Putamen (tissue), 1 donor: ENCODE measurements at regions not wholly inside any gene's neighbourhood (a gene's known extent, or its start where the extent isn't known, plus 50 kb on each side); places are given as distances from the start of the nearest gene placed in this dataset.
"Not testable (repeated sequence)": the region's sequence is repeated elsewhere in the genome, so short reads cannot be mapped to it uniquely, and the experiment has no call there.

Experiments used
- DNase-seq: peaks from one replicate; pipeline ENCODE4 v3.0.0-alpha.2; 2016; ENCODE audit warnings: low spot score

DNA sequence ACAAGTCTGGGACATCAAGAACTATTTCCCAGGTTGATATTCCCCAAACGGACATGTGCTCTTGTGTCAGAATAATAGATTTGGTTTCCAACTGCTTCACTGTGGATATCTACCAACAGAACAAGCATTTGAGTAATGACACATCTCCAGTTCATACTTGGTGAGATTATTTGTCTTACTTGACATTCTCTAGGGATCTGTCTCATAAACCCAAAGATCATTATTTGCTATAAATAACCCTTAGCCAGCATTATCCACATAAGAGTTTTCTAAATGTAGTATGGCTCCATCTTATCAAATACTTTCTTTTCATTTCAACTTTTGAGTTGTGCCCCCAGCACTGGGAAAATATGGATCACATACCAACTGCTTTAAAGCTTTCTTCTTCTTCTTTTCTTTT is 1063.9 kb upstream of the CDH18 start:
- DNase-seq: no peak

DNA sequence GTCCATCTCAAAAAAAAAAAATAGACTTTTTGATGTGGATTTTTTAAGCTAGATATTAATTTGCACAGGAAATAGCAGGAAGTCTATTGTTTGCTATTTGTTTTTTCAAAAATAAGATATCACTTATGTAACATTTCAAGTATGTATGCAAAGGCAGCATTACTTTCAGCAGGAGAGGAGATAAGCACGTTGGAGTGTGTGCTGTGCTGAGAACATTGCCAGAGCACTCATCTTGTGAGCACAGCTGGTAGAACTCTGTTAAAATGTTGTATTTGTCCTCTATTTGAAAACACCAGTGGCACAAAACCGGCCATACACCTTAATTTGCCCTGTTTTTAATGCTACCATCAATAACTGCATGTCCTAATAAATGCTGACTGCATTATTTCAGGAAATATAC is 1061.9 kb upstream of the CDH18 start:
- DNase-seq: no peak

DNA sequence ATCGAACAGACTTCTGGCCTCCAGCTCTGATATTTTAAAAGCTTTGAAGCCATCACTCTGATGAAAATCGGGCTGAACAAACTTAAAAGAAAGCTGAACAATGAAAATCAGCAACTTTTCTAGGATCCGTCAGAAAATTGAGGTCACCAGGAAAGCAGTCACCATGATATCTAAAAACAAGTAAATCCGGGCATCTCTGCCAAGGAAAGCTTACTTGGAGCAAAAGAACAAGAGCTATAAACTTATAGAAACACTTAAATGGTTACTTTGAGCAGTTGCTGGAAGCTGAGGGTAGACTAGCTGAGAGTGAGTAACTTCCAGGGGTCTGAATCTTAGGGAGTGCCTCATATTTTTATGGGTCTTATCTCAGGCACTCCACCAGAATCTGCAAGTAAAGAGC is 1043.0 kb upstream of the CDH18 start:
- no peak for DNase-seq

DNA sequence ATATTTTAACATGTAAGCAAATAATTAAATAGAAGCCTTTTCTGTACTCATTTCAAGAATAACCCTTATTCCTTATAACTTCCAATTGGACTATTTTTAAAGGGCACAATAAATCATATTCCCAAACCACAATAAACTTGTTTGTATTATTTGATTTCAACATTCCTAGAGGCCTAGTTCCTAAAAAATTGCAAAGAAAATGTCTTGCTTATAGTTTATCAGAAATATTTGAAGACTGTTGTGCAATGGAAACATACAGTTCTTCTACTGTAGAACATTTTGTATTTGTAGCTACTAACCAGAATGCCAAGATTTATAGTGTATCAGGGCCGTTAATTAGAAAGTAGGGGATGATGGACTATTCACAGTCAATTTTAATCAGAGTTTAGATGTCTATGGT is 1037.0 kb upstream of the CDH18 start:
- no peak for DNase-seq

DNA sequence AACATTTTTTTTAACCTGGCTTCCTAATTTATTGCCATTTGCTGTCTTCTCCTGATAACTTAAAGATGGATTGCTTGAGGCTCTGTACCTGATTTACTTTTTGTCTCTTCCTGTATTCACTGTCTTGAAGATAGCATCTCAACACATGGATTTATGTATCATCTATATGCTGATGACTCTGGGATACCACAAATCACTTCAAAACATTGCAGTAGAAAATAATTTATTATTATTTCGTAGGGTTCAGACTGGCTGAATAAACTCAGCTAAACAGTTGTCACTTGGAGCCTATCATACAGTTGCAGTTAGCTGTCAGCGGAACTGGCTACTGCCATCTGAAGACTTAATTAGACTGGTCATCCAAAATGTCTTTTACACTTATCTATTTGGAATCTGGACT is 1025.2 kb upstream of the CDH18 start:
- no peak for DNase-seq

DNA sequence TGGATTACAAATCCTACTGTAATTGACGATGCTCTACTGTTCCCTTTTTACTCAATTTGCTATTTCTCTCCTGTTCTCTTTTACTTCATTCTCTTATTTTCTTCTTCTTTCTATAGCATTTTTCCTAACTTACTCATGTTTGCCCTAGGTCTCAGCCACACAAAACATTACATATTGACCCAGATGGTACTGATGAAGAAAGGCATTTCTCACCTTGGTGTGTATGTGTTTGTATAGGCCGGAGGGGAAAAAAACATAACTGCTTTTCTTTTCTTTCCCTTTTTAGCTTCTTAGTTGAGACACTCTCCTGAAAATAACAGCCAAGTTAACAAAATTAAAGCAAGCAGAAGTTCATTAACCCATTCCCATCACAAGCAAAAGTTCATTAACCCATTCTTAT is 1019.8 kb upstream of the CDH18 start:
- DNase-seq: no peak

DNA sequence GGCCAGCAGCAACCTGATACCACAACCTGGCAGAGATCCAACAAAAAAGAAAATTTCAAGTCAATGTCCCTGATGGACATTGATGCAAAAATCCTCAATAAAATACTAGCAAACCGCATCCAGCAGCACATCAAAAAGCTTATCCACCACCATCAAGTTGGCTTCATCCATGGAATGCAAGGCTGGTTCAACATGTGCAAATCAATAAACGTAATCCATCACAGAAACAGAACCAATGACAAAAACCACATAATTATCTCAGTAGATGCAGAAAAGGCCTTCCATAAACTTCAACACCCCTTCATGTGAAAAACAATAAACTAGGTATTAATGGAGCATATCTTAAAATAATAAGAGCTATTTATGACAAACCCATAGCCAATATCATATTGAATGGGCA is 1000.9 kb upstream of the CDH18 start:
- DNase-seq: not testable (repeated sequence)

DNA sequence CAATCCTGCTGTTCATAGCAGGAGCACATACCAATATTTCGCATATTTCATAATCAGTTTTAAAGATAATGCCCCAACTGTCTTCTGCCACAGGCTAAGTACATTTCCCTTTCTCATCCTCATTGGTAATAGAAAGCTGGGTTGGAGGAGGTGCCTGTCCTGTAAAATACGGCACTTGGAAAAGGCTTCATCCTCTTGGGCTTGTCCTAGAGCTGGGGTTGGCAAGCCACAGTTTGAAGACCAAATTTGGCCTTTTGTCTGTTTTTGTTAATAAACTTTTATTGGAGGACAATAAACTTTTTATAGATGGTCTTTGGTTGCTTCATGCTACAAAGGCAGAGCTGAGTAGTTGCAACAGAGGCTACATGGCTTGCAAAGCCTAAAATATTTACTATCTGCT is 997.8 kb upstream of the CDH18 start:
- DNase-seq: no peak

DNA sequence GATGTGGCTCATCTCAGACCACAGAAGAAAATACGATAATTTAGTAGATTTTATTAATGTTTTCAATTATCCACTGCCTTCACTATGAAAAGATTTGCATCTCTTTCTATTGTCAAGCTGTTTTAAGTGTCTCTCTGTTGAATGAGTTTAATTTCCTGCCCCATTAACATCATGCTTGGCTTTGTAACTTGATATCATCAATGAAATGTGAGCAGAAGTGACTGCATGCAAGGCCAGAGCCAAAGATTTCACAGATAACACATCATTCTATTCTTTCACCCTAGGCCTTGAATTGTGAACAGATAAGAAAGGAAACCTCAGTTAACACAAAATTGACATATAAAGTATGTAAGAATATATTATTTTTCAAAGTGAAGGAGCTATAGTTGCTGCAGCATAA is 986.4 kb upstream of the CDH18 start:
- DNase-seq: no peak

DNA sequence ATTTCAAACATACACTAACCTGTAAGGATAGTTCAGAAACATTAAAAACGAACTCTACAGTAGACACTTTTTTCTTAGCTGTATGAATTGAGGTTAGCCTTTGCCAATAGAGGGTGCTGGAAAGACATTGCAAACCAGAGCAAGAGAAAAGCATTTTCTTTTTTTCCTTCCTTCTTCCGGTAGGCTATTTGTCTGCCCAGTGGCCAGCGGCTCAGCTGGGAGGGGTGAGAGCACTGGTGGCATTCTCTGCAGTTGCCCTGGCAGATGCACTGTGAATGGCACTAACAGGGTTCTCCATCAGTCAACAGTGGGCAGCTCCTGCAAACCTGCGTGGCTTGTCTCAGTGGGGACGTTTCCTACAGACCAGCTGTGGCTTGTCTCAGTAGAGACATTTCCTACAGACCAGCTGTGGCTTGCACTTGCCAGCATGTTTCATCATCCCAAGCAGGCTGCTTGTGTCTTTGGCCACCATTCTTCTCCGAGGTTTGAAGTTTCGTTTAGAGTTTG is 984.5 kb upstream of the CDH18 start:
- DNase-seq: peak; percentile 19

DNA sequence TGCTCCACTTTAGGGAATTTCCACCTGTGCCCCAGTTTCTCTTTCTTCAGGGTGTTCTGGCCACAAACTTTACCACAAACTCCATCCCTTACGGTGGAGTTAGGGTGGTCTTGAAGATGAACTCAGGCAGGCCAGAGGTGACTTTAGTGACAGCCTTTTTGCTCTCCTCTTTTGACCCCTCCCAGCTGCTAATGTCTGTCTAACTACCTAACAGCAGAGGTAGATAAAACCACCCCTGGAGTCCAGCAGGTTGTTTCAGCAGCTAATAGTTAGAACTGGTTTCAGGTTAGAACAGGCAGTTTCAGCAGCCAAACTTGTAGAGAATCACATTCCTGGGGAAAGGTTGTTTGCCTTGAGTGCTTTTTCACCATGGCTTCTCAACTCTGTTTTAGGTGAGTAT is 971.3 kb upstream of the CDH18 start:
- DNase-seq: no peak

DNA sequence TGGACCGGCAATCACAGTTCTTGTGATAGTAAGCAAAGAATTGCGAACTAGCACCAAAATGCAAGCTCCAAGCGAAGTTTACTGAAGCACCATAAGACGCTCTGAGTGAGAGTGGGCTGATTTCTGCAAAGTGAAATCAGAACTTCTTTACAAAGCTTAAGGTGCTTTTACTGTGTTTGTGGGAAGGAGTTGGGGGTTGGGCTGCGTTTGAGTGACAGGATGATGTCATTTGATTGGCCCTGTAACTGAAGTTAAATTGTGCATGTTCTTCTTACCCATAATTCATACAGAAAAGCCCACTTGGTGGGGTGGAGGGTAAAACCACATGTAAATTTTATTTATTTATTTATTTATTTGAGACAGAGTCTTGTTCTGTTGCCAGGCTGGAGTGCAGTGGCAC is 970.6 kb upstream of the CDH18 start:
- no peak for DNase-seq

DNA sequence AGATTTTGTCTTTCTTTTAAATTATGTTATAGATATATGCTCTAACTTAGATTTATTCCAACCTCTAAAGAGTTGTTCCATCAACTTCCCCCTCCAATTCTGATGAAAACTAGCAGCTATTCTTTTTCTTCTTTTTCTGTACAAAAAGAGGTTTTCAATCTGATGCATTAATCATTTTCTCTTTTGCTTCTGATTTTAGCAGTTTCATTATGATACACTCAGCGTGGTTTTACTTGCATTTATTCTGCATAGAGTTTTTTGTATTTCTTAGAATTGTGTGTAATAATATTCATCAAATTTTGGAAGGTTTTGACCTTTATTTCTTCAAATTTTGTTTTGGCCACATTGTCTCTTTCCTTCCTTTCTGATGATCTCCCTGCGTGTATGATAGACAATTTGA is 968.1 kb upstream of the CDH18 start:
- DNase-seq: no peak

DNA sequence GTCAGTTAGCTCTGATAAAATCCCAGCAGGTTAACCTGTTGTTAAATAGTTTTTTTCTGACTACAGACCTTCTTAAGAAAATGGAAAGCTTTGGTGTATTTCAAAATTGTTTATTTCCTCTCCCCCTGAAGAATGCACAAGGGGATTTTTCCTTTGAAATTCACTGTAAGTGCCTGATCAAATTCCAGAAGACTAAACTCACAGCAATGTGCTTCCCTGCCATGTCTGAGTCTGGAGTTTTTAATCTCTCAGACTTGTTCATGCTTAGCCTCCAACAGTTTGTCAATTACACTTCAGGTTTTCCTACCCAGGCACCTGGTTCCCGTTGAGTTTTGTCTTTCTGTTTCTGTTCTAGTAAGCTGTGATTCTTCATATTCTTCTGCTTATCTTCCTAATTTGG is 961.6 kb upstream of the CDH18 start:
- no peak for DNase-seq

DNA sequence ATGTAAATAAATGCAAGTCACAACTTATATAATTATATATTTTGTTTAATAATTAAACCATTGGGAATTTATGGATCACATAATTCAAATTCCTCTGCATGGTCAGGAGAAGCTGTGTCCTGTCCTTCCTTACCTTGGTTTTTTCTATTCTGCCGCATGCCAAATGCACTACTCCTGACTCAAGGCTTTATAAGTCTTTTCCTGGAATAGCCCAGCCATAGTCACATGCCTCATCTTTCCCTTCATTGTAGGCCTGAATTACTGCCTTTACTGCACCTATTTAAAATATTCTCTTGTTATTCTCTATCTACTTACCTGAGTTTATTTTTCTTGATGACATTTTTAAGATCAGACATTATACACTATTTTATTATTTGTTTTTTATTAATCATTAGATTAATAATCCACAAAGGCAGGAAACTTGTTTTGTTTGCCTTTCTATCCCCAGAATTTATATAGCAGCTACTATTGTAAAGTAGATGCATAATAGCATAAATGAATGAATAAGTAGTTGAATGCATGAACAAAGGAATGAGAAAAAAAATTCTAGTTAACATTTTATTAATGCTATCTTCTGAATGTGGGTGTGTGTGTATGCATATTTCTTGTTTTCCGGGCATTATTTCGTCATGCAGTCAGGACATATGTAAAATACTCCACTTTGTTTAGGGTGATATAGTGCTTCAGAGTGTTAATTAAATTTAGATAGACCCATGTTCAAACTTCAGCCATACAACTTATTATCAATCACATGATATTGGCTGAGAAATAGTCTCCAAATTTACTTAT is 955.4 kb upstream of the CDH18 start:
- DNase-seq: not testable (repeated sequence)

DNA sequence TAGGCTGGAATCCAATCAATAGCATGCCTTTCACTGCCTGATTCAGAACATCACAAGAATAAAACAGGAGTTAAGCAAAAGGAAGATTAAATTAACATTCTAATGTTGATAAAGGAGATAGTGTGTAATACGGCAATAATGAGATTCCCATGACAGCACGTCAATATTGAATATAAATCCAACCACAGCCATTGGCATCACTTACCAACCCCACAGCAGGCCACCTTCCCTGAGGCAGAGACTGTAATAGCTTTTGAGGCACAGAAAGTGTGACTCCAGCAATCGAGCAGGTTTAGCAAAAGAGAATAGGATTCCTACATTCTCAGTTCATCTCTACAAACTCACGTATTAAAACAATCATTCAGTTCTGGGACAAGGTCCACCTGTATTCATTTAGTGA is 954.6 kb upstream of the CDH18 start:
- not testable (repeated sequence) for DNase-seq

DNA sequence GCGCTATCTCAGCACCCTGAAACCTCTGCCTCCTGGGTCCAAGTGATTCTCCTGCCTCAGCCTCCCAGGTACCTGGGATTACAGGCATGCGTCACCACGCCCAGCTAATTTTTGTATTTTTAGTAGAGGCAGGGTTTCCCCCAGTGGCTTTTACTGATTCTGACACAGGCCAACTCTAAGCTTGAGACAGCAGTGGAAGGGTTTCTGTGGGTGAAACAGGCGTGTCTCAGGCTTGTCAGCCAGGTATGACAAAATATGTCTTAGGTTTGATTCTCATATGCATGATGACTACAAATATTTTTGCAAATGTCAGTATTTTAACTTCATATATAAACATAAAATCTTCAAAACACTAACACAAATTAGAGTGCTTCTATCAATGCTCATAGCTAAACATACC is 952.8 kb upstream of the CDH18 start:
- DNase-seq: not testable (repeated sequence)

DNA sequence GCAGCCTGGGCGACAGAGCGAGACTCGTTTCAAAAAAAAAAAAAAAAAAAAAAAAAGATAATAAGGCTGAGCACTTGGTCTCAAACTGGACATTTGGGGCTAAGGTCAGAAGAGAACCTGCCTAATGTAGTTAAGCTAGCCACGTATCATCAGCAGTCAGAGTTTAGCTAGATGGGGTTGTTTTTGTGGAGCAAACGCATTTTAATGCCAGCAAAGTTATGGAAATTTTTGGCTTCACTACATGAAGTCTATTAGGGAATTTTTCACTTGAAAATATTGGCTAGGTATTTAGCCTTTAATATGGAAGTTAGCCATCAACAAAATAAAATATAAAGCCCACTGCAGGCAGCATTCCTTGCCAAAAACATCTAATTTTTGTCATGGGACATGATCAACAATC is 902.9 kb upstream of the CDH18 start:
- not testable (repeated sequence) for DNase-seq

DNA sequence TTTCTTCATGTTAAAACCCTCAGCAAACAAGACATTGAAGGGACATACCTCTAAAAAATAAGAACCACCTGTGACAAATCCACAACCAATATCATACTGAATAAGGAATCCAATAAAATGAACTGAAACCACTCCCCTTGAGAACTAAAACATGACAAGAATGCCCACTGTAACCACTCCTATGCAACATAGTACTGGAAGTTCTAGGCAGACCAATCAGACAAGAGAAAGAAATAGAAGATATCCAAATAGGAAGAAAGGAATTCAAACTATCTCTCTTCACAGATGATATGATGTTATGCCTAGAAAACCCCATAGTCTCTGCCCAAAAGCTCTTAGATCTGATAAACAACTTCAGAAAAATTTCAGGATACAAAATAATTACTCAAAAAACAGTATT is 887.7 kb upstream of the CDH18 start:
- DNase-seq: not testable (repeated sequence)

DNA sequence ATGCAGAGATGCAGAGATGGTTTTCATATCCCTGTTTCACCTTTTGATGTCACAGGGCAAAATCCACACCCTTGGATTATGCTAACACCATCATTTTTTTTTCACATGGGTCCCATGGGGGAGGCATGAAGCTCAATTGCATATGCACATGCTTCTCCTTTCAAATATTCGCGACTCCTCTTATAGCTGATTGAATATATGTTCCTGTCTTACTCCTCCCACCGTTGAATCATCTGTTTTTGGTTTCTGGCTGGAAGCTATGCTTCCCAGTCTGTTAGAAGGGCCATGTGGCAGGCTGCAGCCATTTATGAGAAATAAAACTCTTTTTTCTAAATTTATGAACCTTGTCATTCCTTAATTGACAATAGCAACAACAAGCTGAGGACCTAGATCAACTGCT is 877.9 kb upstream of the CDH18 start:
- DNase-seq: not testable (repeated sequence)

DNA sequence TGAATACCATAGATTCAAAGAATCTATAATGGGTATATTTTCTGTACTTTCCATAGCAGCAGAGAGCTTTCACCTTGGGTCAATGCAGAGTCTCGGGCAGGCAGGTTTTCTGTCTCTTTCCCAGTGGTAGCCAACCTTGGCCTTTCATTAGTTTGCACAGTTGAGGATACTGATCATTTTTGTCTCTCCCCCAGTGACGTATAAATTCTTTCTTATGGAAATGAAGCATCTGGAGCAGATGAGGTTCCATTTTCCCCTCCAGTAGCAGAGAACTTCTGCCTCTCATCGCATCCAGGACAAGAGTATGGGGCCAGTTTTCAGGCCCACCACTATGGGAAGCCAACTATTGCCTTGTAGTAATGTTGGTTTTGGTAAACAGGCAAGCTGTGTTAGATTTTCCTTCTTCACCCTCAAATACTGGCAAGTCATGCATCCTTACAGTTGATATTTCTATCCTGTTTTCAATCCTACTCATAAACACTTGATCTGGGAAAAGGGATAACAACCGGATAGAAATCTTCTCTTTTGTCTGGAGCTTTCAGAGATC is 845.2 kb upstream of the CDH18 start:
- peak; percentile 66 for DNase-seq

DNA sequence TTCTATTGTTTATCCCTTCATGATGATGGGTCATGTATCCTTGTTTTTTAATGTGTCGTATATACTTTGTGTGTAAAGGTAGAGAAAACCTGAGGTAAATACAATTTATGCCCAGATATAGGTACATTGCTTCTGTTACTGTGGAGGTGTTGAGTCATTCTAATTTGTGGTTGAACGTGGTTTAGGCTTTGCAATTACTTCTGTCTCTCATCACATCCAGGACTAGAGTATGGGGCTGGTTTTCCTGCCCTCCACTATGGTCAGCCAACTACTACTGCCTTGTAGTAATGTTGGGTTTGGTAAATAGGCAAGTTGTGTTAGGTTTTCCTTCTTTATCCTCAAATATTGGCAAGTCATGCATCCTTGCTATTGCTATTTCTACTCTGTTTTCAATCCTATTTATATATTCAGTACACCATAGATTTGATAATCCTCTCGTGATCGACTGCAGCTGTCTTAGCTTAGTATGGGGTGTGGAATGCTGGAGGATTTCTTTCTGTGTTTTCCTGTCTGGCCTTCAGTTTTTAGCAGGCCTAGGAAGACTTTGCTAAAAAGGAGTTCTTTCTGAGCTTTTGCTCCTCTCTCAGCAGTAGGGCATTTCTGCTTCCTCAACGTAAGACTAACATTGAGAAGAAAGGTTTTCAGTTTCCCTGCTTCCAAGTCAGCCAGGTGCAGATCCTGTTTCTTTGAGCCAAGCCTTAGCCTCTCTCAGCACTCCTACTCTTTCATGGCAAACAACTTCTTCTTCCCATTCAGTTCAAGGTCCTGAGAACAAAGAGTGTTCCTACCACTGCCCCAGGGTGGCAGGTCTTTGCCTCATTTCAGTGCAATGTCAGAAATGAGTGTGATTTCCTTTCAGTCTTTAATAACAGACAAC is 844.4 kb upstream of the CDH18 start:
- DNase-seq: peak; percentile 1

DNA sequence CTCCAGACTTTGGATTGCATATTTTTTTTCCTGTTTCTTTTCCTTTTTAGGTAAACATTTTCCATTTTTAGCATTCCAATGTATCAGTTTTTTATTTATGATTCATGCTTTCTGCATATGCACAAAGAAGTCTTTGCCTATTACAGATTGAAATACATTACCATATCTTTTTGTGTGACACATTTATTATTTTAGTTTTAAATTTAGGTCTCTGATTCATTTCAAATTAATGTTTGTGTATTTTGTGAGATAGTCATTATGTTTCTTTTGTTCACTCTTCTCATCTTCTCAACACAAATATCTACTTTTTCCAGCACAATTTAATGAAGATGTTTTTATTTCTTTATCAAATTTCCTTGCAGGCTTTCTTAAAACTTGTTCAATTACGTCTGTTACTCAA is 838.0 kb upstream of the CDH18 start:
- DNase-seq: not testable (repeated sequence)
